ENCODE measurements at regions not wholly inside any gene's neighbourhood (a gene's known extent, or its start where the extent isn't known, plus 50 kb on each side); places are given as distances from the start of the nearest gene placed in this dataset. TPM values are rescaled to one million over a fixed set of nuclear protein-coding genes. Genes with fewer than 3 reads are reported as not detected.

DNA sequence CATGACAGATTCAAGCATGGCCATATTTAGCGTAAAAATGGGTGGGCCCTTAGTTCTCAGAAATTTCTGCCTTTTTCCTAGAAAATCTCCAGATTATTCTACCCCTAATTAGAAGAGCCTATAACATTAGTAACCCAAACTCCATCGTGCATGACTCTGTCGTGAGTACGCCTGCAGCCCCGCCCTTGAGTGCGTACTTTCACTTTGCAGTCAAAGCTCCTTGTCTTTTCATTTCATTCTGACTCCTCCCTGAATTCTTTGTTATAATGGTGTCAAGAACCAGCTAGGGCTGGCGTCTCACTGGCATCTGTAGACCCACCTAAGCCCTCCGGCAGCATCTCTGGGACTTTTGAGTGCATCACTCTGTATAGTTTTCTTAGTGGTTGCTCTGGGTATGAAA is 61.7 kb upstream of the NOX3 start:
- DNase-seq (ENCODE audit: low spot score in 2 of 2, unreplicated experiment in 2 of 2), result no peak
- Mint-ChIP-seq H3K4me1 (no peaks in the 10 kb centered on the region), H3K4me3 (no peak overlapping the region), H3K27me3 (ENCODE audit: low read depth) (peaks cover 7% of the 10 kb centered on the region), H3K27ac (no peak overlapping the region), H3K9me3 (peaks cover 3% of the 10 kb centered on the region), H3K36me3 (no peaks in the 10 kb centered on the region)
- TF ChIP-seq, protein P1, sequence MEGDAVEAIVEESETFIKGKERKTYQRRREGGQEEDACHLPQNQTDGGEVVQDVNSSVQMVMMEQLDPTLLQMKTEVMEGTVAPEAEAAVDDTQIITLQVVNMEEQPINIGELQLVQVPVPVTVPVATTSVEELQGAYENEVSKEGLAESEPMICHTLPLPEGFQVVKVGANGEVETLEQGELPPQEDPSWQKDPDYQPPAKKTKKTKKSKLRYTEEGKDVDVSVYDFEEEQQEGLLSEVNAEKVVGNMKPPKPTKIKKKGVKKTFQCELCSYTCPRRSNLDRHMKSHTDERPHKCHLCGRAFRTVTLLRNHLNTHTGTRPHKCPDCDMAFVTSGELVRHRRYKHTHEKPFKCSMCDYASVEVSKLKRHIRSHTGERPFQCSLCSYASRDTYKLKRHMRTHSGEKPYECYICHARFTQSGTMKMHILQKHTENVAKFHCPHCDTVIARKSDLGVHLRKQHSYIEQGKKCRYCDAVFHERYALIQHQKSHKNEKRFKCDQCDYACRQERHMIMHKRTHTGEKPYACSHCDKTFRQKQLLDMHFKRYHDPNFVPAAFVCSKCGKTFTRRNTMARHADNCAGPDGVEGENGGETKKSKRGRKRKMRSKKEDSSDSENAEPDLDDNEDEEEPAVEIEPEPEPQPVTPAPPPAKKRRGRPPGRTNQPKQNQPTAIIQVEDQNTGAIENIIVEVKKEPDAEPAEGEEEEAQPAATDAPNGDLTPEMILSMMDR (IDR thresholded peaks at IDR 0.05; ENCODE audit: unreplicated experiment), result no peak

DNA sequence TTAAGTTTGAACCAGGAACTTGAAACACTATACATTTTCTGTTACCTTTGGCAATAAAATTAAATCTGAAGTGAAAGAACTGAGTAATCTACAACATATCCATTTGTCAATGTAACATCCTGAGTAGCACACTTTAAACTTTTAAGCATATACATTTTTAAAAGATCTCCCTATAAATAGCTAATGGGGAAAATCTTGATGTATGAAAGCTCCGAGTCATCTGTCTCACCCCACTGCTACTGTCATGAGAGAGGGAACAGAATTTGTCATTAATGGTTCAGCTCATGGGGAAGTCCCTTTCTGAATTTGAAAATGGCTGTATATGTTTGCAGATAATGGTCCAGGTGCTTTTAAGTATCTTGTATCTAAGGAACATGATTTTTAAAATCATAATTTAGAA is 55.2 kb upstream of the NOX3 start:
- Mint-ChIP-seq H3K36me3 (no peaks in the 10 kb centered on the region), H3K27me3 (ENCODE audit: low read depth) (peaks cover 11% of the 10 kb centered on the region), H3K4me3 (no peak overlapping the region), H3K4me1 (peaks cover 6% of the 10 kb centered on the region), H3K9me3 (no peaks in the 10 kb centered on the region), H3K27ac (no peak overlapping the region)
- TF ChIP-seq, protein P1 (IDR thresholded peaks at IDR 0.05; ENCODE audit: unreplicated experiment), result no peak
- DNase-seq (ENCODE audit: low spot score in 2 of 2, unreplicated experiment in 2 of 2), result no peak

DNA sequence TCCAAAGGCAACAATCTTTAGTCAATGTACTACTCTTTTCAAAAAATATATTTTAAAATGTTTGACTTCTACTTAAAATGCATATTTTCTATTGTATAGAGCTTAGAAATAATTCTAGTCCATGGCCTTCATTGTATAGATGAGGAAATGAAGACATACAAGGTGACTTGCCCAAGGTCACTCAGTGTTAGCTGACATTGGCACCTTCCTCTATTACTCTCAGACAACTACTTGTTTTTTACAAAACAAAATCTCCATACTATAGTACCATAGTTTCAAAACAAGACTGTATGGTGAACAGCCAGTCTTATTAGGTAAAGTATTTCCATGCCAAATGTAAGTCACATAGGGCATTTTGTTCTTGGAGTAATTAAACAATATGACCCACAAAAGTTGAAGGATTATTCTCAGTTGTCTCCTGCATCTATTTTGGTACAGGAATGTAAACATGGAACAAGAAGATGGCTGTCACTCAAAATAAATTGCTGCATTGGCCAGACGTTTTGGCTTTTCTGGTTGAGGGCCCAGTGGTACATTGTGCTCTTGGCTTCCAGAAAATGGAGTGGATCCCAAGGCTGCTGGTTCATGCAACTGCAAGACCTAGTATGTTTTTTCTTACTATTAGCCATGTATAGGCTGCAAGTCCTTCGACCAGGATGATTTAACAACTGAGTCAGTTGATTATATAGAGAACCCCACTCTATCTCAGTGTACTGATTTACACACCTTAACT is 54.3 kb upstream of the NOX3 start:
- no peak for DNase-seq (ENCODE audit: low spot score in 2 of 2, unreplicated experiment in 2 of 2)
- no peak overlapping the region for H3K27ac Mint-ChIP-seq
- H3K27me3 Mint-ChIP-seq (ENCODE audit: low read depth), result peaks cover 11% of the 10 kb centered on the region

DNA sequence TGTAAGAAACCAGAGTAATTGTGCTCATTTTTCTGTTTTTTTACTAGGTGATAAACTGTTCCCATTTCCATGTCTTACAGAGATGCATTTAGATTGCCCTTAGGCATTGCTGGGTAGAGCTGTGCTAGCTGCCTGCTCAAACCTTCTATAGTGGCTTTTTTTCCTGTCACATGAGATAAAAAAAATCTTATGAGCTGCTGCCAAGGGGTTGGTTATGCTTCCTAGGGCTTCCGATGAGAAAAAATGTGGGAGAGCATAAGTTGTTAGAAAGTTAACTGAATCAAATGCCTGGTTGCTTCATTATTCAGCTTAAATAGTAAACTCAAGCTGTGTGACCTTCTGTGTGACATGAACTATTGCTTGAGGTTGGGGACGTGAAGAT is 50.0 kb upstream of the NOX3 start:
- Mint-ChIP-seq H3K9me3 (peaks cover 4% of the 10 kb centered on the region), H3K4me1 (peaks cover 19% of the 10 kb centered on the region), H3K4me3 (no peak overlapping the region), H3K36me3 (no peaks in the 10 kb centered on the region), H3K27ac (peak overlapping the region; percentile 74), H3K27me3 (ENCODE audit: low read depth) (peaks cover 11% of the 10 kb centered on the region)
- TF ChIP-seq, protein P1 (IDR thresholded peaks at IDR 0.05; ENCODE audit: unreplicated experiment), result no peak
- no peak for DNase-seq (ENCODE audit: low spot score in 2 of 2, unreplicated experiment in 2 of 2)

More for the DNA sequence above, 54.3 kb upstream of the NOX3 start:
- Mint-ChIP-seq H3K36me3 (no peaks in the 10 kb centered on the region), H3K4me3 (no peak overlapping the region), H3K9me3 (no peaks in the 10 kb centered on the region), H3K4me1 (peaks cover 16% of the 10 kb centered on the region)
- TF ChIP-seq, protein P1 (IDR thresholded peaks at IDR 0.05; ENCODE audit: unreplicated experiment), result no peak

Small RNAs in the stretch of these regions (microRNA-seq; reads per million reads assigned to microRNA genes)
- gene MIR1202, result not detected

All from mesothelial cell of epicardium (in vitro differentiated cells).